Tibial artery (tissue), 4 donors: ENCODE measurements at regions not wholly inside any gene's neighbourhood (a gene's known extent, or its start where the extent isn't known, plus 50 kb on each side); places are given as distances from the start of the nearest gene placed in this dataset.

Experiments
- DNase-seq, 2 donors: peaks; one replicate each; pipeline ENCODE4 v3.0.0-alpha.2; 2019
- H3K27ac ChIP-seq, 2 donors: fragments of 200-600 bp; sonication (generic) in 1 of 2; 1 replicate in 1 of 2; 2 replicates in 1 of 2; pipeline ENCODE4 v1.5.1; 2018 to 2019; ENCODE audit warnings: mild to moderate bottlenecking in 1 of 2
- H3K27me3 ChIP-seq, 2 donors: fragments of 200-600 bp; sonication (generic) in 1 of 2; one replicate each; pipeline versions ENCODE4 v1.5.1 to v1.6.0; 2016 to 2019
- H3K36me3 ChIP-seq, 3 donors: fragments of 200-600 bp; sonication (generic) in 2 of 3; one replicate each; pipeline ENCODE4 v1.5.1; 2016 to 2019; ENCODE audit warnings: mild to moderate bottlenecking in 2 of 3
- H3K4me1 ChIP-seq, 4 donors: fragments of 200-600 bp; sonication (generic) in 2 of 4; 1 replicate in 3 of 4; 2 replicates in 1 of 4; pipeline ENCODE4 v1.5.1; 2016 to 2019
- H3K4me3 ChIP-seq, 2 donors: fragments of 200-600 bp; sonication (generic) in 1 of 2; 1 replicate in 1 of 2; 2 replicates in 1 of 2; pipeline ENCODE4 v1.5.1; 2018 to 2019; ENCODE audit warnings: mild to moderate bottlenecking in 2 of 2
- H3K9me3 ChIP-seq, 3 donors: fragments of 200-600 bp; sonication (generic) in 1 of 3; one replicate each; pipeline ENCODE4 v1.5.1; 2016 to 2019
- CTCF ChIP-seq, 2 experiments: fragments of 200-600 bp in 1 of 2; fragments of 450-650 bp in 1 of 2; IDR thresholded peaks; one replicate each; pipeline ENCODE4 v1.5.1; 2017 to 2019; ENCODE audit warnings: antibody characterized with exemption in 2 of 2, mild to moderate bottlenecking in 1 of 2, moderate library complexity in 1 of 2
- intact Hi-C: fragments of 100-400 bp; cut with DNase I; formaldehyde crosslinking; loops from one replicate; pipeline ENCODE4 v1.15.0; 2023; ENCODE audit warnings: low total_unique reads

GRCh38 chr2:147345246-147345645 is 499.6 kb upstream of the ACVR2A start:
- H3K27ac ChIP-seq = no peak overlapping the region
- DNase-seq = no peak
- H3K36me3 ChIP-seq = no peaks in the 10 kb centered on the region
- H3K9me3 ChIP-seq = peaks cover 0 to 12% (median 11%) of the 10 kb centered on the region in 3 donors
- H3K4me3 ChIP-seq = no peak overlapping the region
- no peak for TF ChIP-seq CTCF (IDR thresholded peaks at IDR 0.05)
- H3K27me3 ChIP-seq = no peaks in the 10 kb centered on the region
- intact Hi-C loops = no loop called here
- no peaks in the 10 kb centered on the region for H3K4me1 ChIP-seq

GRCh38 chr2:147342329-147342728 is 502.5 kb upstream of the ACVR2A start:
- Histone ChIP-seq H3K4me1 (no peaks in the 10 kb centered on the region), H3K27ac (no peak overlapping the region), H3K27me3 (no peaks in the 10 kb centered on the region), H3K4me3 (no peak overlapping the region), H3K36me3 (no peaks in the 10 kb centered on the region), H3K9me3 (peaks cover 0 to 12% (median 11%) of the 10 kb centered on the region in 3 donors)
- TF ChIP-seq CTCF (IDR thresholded peaks at IDR 0.05) = no peak
- intact Hi-C loops = no loop called here
- no peak for DNase-seq

GRCh38 chr2:147331790-147332419 is 512.9 kb upstream of the ACVR2A start:
- Histone ChIP-seq H3K4me3 (no peak overlapping the region), H3K9me3 (no peaks in the 10 kb centered on the region), H3K27me3 (no peaks in the 10 kb centered on the region), H3K27ac (no peak overlapping the region), H3K36me3 (no peaks in the 10 kb centered on the region), H3K4me1 (no peaks in the 10 kb centered on the region)
- no peak for TF ChIP-seq CTCF (IDR thresholded peaks at IDR 0.05)
- no peak for DNase-seq
- intact Hi-C loops = no loop called here

- no peaks in the 10 kb centered on the region for H3K4me1 ChIP-seq
- no peak overlapping the region for H3K4me3 ChIP-seq
- no peak overlapping the region for H3K27ac ChIP-seq
- intact Hi-C loops = no loop called here
- no peak for DNase-seq
- no peaks in the 10 kb centered on the region for H3K27me3 ChIP-seq
- no peaks in the 10 kb centered on the region for H3K9me3 ChIP-seq
- no peak for TF ChIP-seq CTCF (IDR thresholded peaks at IDR 0.05)
- H3K36me3 ChIP-seq = no peaks in the 10 kb centered on the region
These were observed 513.9 kb upstream of the ACVR2A start for GRCh38 chr2:147330925-147331324.

- Histone ChIP-seq H3K4me3 (no peak overlapping the region), H3K27ac (no peak overlapping the region), H3K27me3 (no peaks in the 10 kb centered on the region), H3K36me3 (no peaks in the 10 kb centered on the region), H3K4me1 (no peaks in the 10 kb centered on the region), H3K9me3 (no peaks in the 10 kb centered on the region)
- no peak for TF ChIP-seq CTCF (IDR thresholded peaks at IDR 0.05)
- DNase-seq = no peak
- intact Hi-C loops = no loop called here
These were observed 517.2 kb upstream of the ACVR2A start for GRCh38 chr2:147327613-147328012.

GRCh38 chr2:147325990-147326389 is 518.8 kb upstream of the ACVR2A start:
- H3K4me3 ChIP-seq = no peak overlapping the region
- peaks cover 0 to 6% (median 0%) of the 10 kb centered on the region in 3 donors for H3K9me3 ChIP-seq
- no peak overlapping the region for H3K27ac ChIP-seq
- intact Hi-C loops = no loop called here
- no peak for DNase-seq
- no peaks in the 10 kb centered on the region for H3K36me3 ChIP-seq
- no peaks in the 10 kb centered on the region for H3K4me1 ChIP-seq
- H3K27me3 ChIP-seq = no peaks in the 10 kb centered on the region
- no peak for TF ChIP-seq CTCF (IDR thresholded peaks at IDR 0.05)
